NCI-H460 (cell line): ENCODE measurements at regions not wholly inside any gene's neighbourhood (a gene's known extent, or its start where the extent isn't known, plus 50 kb on each side); places are given as distances from the start of the nearest gene placed in this dataset.

ENCODE experiments used
- DNase-seq: peaks from one replicate; pipeline ENCODE4 v3.0.0-alpha.2; 2016; ENCODE audit warnings: low read depth; ENCODE audit errors: extremely low read depth

- DNase-seq: no peak
Measured at GRCh38 chr10:89879121-89879520, 177.7 kb downstream of the KIF20B start.

- DNase-seq: no peak
Measured at GRCh38 chr10:89887406-89887805, 186.0 kb downstream of the KIF20B start.

DNA sequence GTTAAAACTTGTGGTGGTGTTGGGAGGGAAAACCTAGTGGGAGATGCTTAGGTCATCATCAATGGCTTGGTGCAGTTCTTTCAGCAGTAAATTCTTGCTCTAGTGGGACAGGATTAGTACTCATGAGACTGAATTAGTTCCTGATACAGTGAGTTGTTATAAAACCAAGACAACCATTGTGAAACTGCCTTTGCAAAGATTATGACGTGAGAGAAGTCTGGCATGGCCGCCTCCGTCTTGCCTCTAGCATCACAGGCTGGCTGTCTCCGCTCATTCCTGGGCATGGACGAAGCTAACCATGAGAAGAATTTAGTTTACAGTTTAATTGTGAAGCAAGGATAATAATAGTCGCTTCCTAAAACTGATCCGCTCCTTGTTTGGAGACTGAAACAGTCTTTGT lies 186.4 kb downstream of the KIF20B start:
- no peak for DNase-seq

DNA sequence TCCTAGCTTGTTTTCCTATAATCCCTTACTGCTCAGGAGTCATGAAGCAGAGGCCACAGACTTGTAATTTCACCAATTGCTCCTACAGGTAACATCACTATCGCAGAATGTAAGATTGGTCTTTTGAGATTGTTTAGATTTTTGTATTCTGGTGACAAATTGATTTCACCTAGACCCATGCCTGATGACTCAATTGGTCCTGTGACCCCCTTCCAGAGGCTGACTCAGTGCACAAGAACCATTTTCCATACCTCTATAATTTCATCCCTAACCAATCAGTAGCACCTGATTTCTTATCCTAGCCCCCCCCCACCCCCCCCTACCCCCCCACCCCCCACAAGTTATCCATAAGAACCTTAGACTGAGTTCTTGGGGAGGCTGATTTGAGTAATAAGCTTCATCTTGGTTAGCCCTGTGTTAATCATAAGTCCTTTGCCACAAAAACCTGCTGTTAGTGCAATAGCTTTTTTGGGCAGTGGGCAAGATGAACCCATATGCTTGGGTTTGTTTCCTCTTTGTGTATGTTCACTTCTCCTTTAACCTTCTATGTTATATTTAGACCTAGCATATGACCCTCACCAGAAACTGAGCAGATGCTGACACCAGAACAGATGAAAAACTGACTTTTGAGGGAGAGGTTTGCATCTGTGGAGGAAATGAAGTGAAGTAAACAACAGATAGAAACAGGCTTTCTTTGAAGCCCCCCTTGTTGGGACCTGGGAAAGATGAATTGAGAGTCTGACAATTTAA lies 187.1 kb downstream of the KIF20B start:
- no peak for DNase-seq

GRCh38 chr10:89889606-89890005 lies 188.2 kb downstream of the KIF20B start:
- DNase-seq: no peak

DNA sequence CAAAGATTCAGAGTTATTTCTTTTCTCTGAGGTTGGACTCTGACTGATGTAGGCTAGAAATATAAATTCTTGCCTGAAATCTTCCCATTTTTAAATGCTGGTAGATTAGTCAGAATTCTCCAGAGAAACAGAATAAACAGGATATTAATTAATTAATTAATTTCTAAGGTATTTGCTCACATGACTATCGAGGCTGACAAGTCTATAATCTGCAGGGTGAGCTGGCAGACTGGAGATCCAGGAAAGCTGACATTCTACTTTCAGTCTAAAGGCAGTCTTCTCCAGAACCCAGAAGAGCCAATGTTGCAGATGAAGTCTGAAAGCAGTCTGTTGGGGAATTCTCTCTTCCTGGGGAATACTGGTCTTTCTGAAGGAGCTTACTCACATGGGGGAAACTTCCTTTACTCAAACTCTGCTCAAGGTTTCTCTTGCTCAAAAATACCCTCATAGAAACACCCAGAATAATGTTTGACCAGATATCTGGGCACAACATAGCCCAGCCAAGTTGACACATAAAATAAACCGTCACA lies 189.7 kb downstream of the KIF20B start:
- DNase-seq: no peak

- DNase-seq: no peak
Measured at GRCh38 chr10:89894051-89894450, 192.7 kb downstream of the KIF20B start.

DNA sequence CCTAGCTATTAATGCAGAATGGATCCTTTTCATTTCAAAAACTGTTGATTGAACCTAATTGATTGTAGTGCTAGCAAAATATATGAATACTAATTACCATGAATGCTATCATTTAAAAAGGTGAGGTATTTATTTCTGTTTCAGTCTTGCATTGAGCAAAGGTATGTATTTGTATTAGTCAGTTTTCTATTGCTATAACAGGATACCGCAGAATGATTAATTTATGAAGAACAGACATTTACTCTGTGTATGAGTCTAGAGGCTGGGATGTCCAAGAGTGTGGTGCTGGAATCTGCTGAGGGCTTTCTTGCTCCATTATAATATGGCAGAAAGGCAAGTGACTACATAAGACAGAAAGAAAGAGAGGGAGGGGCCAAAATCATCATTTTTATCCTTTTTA lies 199.2 kb downstream of the KIF20B start:
- DNase-seq: no peak

DNA sequence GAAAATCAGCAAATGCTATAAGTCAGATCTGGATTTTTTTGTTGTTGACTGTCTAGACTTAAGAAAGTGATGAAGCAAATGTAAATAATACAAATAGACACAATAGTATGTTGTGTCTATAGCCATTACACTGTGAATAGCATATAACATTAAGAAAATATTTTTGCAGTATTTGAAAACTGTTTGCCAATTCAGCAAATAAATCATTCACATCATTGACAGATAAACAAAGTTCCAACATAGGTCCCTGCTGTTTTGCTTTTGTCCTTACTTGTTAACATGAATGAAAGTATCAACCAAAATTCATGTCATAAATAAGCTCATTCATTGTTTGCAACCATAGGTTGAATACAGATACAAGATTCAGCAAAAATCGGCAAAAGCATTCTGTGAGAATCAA lies 200.5 kb downstream of the KIF20B start:
- DNase-seq: no peak

DNA sequence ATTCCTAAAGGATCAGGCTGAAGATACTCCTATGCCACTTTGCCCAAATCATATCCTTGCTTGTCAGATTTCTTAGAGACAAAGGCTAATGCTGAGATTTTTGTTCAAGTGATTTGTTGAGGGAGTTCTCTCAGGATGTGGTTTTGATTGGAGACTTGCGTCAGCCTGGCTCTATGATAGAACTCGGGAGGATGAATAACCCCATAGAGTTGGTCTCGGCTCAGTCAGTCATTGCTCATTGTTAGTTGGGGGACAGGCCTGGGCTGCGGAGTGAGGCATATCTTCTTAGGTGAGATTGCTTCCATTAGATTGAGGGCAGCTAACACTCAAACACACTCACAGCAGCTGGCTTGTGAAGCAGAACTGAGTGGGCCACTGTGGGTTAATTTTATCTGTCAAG lies 203.4 kb downstream of the KIF20B start:
- DNase-seq: no peak

- no peak for DNase-seq
Measured at GRCh38 chr10:89909752-89910151, 208.4 kb downstream of the KIF20B start.

- DNase-seq: no peak
Measured at GRCh38 chr10:89915021-89915420, 213.6 kb downstream of the KIF20B start.

- no peak for DNase-seq
Measured at GRCh38 chr10:89915968-89916367, 214.6 kb downstream of the KIF20B start.

- no peak for DNase-seq
Measured at GRCh38 chr10:89916468-89917215, 215.3 kb downstream of the KIF20B start.

DNA sequence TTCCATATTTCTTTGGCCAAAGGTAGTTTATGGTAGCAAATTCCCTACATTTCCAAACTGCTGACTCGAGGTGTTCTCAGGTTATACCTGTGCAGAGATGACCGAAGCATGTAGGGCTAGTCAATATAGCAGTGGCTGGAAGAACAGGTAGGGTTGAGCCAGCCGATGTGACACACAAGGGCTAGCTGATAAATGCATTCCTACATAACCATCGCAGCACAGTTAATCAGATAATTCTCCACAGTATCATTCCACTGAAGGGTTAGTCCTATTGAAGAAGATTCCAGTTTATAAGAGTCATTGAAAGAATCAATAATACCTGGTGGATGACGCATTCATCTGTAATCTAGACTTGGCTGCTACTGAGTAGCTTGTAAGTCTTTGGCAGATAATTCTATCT lies 220.0 kb downstream of the KIF20B start:
- no peak for DNase-seq

DNA sequence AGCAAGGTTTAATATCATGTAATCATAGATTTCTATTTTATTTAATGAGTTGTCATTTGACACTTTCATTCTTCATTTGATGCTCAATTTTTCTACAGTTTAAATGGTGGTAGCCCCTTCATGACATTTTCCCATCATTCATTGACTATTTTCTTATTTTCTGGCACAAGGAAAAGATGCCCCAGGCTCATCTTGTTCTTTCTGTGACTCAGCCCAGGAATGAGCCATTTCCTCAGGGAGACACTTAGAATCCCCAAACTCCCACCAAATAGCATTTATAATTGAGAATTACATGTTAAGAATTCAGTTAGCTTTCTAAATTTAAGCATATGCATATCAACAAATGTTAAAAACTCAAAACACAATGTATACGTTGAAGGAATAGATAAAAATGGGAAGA lies 222.3 kb downstream of the KIF20B start:
- no peak for DNase-seq

- no peak for DNase-seq
Measured at GRCh38 chr10:89924261-89924660, 222.9 kb downstream of the KIF20B start.

DNA sequence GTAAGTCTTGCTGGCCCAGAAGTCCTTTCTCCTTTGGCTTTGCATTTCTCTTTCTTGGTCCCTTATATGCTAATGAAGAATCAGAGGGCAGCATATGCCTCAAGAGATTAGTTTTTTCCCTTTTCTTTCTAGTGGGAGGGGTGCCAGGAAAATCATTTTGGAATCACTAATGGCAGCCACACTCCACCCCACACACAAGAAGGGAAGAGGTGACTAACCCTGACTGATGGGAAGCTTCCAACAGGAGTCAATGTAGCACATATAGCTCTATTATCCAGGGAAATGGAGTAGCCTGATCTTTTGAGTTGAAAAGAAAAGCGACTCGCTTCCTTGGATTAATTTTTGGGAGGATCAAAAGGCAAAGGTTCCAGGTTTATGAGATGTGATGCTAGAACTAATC lies 225.3 kb downstream of the KIF20B start:
- no peak for DNase-seq

- DNase-seq: no peak
Measured at GRCh38 chr10:89929282-89930026, 228.1 kb downstream of the KIF20B start.

GRCh38 chr10:89937494-89937893 lies 236.1 kb downstream of the KIF20B start:
- DNase-seq: no peak

GRCh38 chr10:89940076-89940475 lies 238.7 kb downstream of the KIF20B start:
- DNase-seq: no peak
